Esophagus muscularis mucosa (tissue), 4 donors: ENCODE measurements at regions not wholly inside any gene's neighbourhood (a gene's known extent, or its start where the extent isn't known, plus 50 kb on each side); places are given as distances from the start of the nearest gene placed in this dataset.

Source experiments
- DNase-seq: peaks from one replicate; pipeline ENCODE4 v3.0.0-alpha.2; 2017; ENCODE audit errors: extremely low spot score
- H3K27ac ChIP-seq, 4 donors: fragments of 200-600 bp; sonication (generic); replicated peaks in 1 of 4; 1 replicate in 3 of 4; 2 replicates in 1 of 4; pipeline ENCODE4 v1.5.1; 2016 to 2019; ENCODE audit warnings: mild to moderate bottlenecking in 1 of 4
- H3K27me3 ChIP-seq, 4 donors: fragments of 200-600 bp; sonication (generic); one replicate each; pipeline versions ENCODE4 v1.5.1 to v1.6.0; 2016 to 2019
- H3K36me3 ChIP-seq, 4 donors: fragments of 200-600 bp; sonication (generic); one replicate each; pipeline ENCODE4 v1.5.1; 2016 to 2019
- H3K4me1 ChIP-seq, 4 donors: fragments of 200-600 bp; sonication (generic); one replicate each; pipeline ENCODE4 v1.5.1; 2016 to 2019
- H3K4me3 ChIP-seq, 4 donors: fragments of 200-600 bp; sonication (generic); 1 replicate in 2 of 4; 2 replicates in 2 of 4; pipeline ENCODE4 v1.5.1; 2016 to 2019; ENCODE audit warnings: mild to moderate bottlenecking in 4 of 4, moderate library complexity in 1 of 4
- H3K9me3 ChIP-seq, 4 donors: fragments of 200-600 bp; sonication (generic); 1 replicate in 3 of 4; 2 replicates in 1 of 4; pipeline ENCODE4 v1.5.1; 2016 to 2019
- CTCF ChIP-seq, 3 experiments: fragments of 200-600 bp in 2 of 3; fragments of 450-650 bp in 1 of 3; sonication (generic) in 2 of 3; IDR thresholded peaks; one replicate each; pipeline ENCODE4 v1.5.1; 2017 to 2019; ENCODE audit warnings: antibody characterized with exemption in 3 of 3, mild to moderate bottlenecking in 2 of 3, moderate library complexity in 1 of 3
- EP300 ChIP-seq: sonication (generic); formaldehyde crosslinking; IDR thresholded peaks from one replicate; pipeline ENCODE4 v1.6.1; 2017; ENCODE audit warnings: antibody characterized with exemption
- POLR2A ChIP-seq: fragments of 450-650 bp; IDR thresholded peaks from one replicate; pipeline ENCODE4 v1.6.1; 2017; ENCODE audit warnings: antibody characterized with exemption, moderate library complexity, mild to moderate bottlenecking, low read depth
- POLR2AphosphoS5 ChIP-seq, 2 donors: sonication (generic); formaldehyde crosslinking; IDR thresholded peaks; one replicate each; pipeline ENCODE4 v1.6.1; 2017; ENCODE audit warnings: antibody characterized with exemption in 2 of 2
- WGBS: methylation state at CpG from one replicate; pipeline ENCODE4 v1.1.5; 2018; 5-methylcytosine and 5-hydroxymethylcytosine counted together
- intact Hi-C: fragments of 100-400 bp; cut with DNase I; formaldehyde crosslinking; loops from one replicate; pipeline ENCODE4 v1.15.1; 2023

- Histone ChIP-seq H3K27me3 (no peaks in the 10 kb centered on the region), H3K9me3 (no peaks in the 10 kb centered on the region), H3K36me3 (no peaks in the 10 kb centered on the region), H3K27ac (no peak overlapping the region), H3K4me3 (no peak overlapping the region), H3K4me1 (no peaks in the 10 kb centered on the region)
- no peak for DNase-seq
- intact Hi-C loops: no loop called here
- no peak for TF ChIP-seq POLR2A
- TF ChIP-seq POLR2AphosphoS5 (IDR thresholded peaks at IDR 0.05): no peak
- no peak for TF ChIP-seq CTCF (IDR thresholded peaks at IDR 0.05)
- no peak for TF ChIP-seq EP300
- WGBS: 92% methylated on average over 2 of the region's 2 CpGs
Observed at GRCh38 chr18:30870466-30870865, 172.1 kb downstream of the DSC3 start.

GRCh38 chr18:30862900-30863299 is 179.6 kb downstream of the DSC3 start:
- intact Hi-C loops: no loop called here
- 30% methylated on average over 6 of the region's 6 CpGs for WGBS
- no peak overlapping the region for H3K4me3 ChIP-seq
- H3K4me1 ChIP-seq: peaks cover 0 to 15% (median 8%) of the 10 kb centered on the region in 4 donors
- no peak for DNase-seq
- no peaks in the 10 kb centered on the region for H3K27me3 ChIP-seq
- H3K9me3 ChIP-seq: no peaks in the 10 kb centered on the region
- TF ChIP-seq CTCF (IDR thresholded peaks at IDR 0.05): no peak
- TF ChIP-seq POLR2AphosphoS5 (IDR thresholded peaks at IDR 0.05): no peak
- no peak for TF ChIP-seq EP300
- no peak for TF ChIP-seq POLR2A
- H3K36me3 ChIP-seq: no peaks in the 10 kb centered on the region
- H3K27ac ChIP-seq: no peak overlapping the region

GRCh38 chr18:30860741-30861140 is 181.8 kb downstream of the DSC3 start:
- no peaks in the 10 kb centered on the region for H3K27me3 ChIP-seq
- DNase-seq: no peak
- 71% methylated on average over 3 of the region's 3 CpGs for WGBS
- H3K4me3 ChIP-seq: no peak overlapping the region
- no peaks in the 10 kb centered on the region for H3K9me3 ChIP-seq
- TF ChIP-seq EP300 (no peak), POLR2AphosphoS5 (IDR thresholded peaks at IDR 0.05) (no peak), CTCF (IDR thresholded peaks at IDR 0.05) (no peak), POLR2A (no peak)
- no peak overlapping the region for H3K27ac ChIP-seq
- intact Hi-C loops: no loop called here
- peaks cover 0 to 15% (median 8%) of the 10 kb centered on the region in 4 donors for H3K4me1 ChIP-seq
- H3K36me3 ChIP-seq: no peaks in the 10 kb centered on the region

GRCh38 chr18:30859036-30859435 is 183.5 kb downstream of the DSC3 start:
- WGBS: 86% methylated on average over 3 of the region's 3 CpGs
- Histone ChIP-seq H3K27ac (no peak overlapping the region), H3K9me3 (no peaks in the 10 kb centered on the region), H3K4me1 (peaks cover 0 to 15% (median 8%) of the 10 kb centered on the region in 4 donors), H3K36me3 (no peaks in the 10 kb centered on the region), H3K27me3 (no peaks in the 10 kb centered on the region), H3K4me3 (no peak overlapping the region)
- intact Hi-C loops: no loop called here
- TF ChIP-seq EP300 (no peak), CTCF (IDR thresholded peaks at IDR 0.05) (no peak), POLR2A (no peak), POLR2AphosphoS5 (IDR thresholded peaks at IDR 0.05) (no peak)
- no peak for DNase-seq

GRCh38 chr18:30858560-30858959 is 184.0 kb downstream of the DSC3 start:
- Histone ChIP-seq H3K9me3 (no peaks in the 10 kb centered on the region), H3K27me3 (no peaks in the 10 kb centered on the region), H3K27ac (no peak overlapping the region), H3K36me3 (no peaks in the 10 kb centered on the region), H3K4me1 (peaks cover 0 to 15% (median 8%) of the 10 kb centered on the region in 4 donors), H3K4me3 (no peak overlapping the region)
- 98% methylated on average over 2 of the region's 2 CpGs for WGBS
- no peak for DNase-seq
- intact Hi-C loops: no loop called here
- no peak for TF ChIP-seq CTCF (IDR thresholded peaks at IDR 0.05)
- TF ChIP-seq POLR2A: no peak
- TF ChIP-seq POLR2AphosphoS5 (IDR thresholded peaks at IDR 0.05): no peak
- no peak for TF ChIP-seq EP300
